Nephron progenitor cell (in vitro differentiated cells): ENCODE measurements at regions not wholly inside any gene's neighbourhood (a gene's known extent, or its start where the extent isn't known, plus 50 kb on each side); places are given as distances from the start of the nearest gene placed in this dataset.

Experiments used
- DNase-seq: peaks from one replicate; pipeline ENCODE4 v3.0.0; 2021
- H3K27ac Mint-ChIP-seq: 2 replicates; pipeline ENCODE4 v1.8.0; 2021; ENCODE audit warnings: mild to moderate bottlenecking, moderate library complexity, mixed read lengths
- H3K27me3 Mint-ChIP-seq: 2 replicates; pipeline ENCODE4 v1.8.0; 2021; ENCODE audit warnings: mild to moderate bottlenecking, low read depth, mixed read lengths; ENCODE audit not compliant: poor library complexity
- H3K36me3 Mint-ChIP-seq: 2 replicates; pipeline ENCODE4 v1.8.0; 2021; ENCODE audit warnings: low read depth, mixed read lengths
- H3K4me1 Mint-ChIP-seq: 2 replicates; pipeline ENCODE4 v1.8.0; 2021; ENCODE audit warnings: mixed read lengths
- H3K4me3 Mint-ChIP-seq: 2 replicates; pipeline ENCODE4 v1.8.0; 2021; ENCODE audit warnings: mild to moderate bottlenecking, moderate library complexity, mixed read lengths
- H3K9me3 Mint-ChIP-seq: 2 replicates; pipeline ENCODE4 v1.8.0; 2021; ENCODE audit warnings: mild to moderate bottlenecking, moderate library complexity, mixed read lengths
- CTCF ChIP-seq: fragments of 200-600 bp; sonication (generic); IDR thresholded peaks from 2 replicates; pipeline ENCODE4 v1.5.0; 2021; ENCODE audit warnings: antibody characterized with exemption

DNA sequence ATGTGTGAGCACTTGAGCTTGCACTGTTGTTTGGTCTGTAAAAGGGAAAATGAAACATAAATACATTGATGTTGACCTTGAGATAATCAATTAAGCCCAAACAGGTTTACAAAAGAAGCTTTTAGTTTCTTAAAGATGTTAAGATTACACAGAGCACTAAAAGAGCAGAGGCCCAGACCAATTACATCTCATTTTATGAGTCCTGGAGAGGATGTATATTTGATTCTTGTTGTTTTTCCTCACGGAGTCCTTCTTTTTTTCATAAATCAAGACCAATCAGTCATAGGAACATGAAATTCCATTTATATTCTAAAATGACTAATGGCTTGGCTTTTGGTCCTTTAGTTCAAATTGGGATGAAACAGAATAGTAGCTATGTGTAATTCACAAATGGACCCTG lies 249.7 kb upstream of the NPY start:
- H3K27me3 Mint-ChIP-seq = no peaks in the 10 kb centered on the region
- H3K4me3 Mint-ChIP-seq = no peak overlapping the region
- TF ChIP-seq CTCF = no peak

GRCh38 chr7:24035366-24036032 lies 248.5 kb upstream of the NPY start:
- H3K9me3 Mint-ChIP-seq = no peaks in the 10 kb centered on the region
- no peaks in the 10 kb centered on the region for H3K4me1 Mint-ChIP-seq
- H3K36me3 Mint-ChIP-seq = no peaks in the 10 kb centered on the region
- no peak for DNase-seq
- no peaks in the 10 kb centered on the region for H3K27me3 Mint-ChIP-seq
- TF ChIP-seq CTCF = no peak
- H3K4me3 Mint-ChIP-seq = no peak overlapping the region
- no peak overlapping the region for H3K27ac Mint-ChIP-seq

More for the DNA sequence above, 249.7 kb upstream of the NPY start:
- DNase-seq = no peak
- no peak overlapping the region for H3K27ac Mint-ChIP-seq
- no peaks in the 10 kb centered on the region for H3K9me3 Mint-ChIP-seq
- H3K4me1 Mint-ChIP-seq = no peaks in the 10 kb centered on the region
- H3K36me3 Mint-ChIP-seq = no peaks in the 10 kb centered on the region

DNA sequence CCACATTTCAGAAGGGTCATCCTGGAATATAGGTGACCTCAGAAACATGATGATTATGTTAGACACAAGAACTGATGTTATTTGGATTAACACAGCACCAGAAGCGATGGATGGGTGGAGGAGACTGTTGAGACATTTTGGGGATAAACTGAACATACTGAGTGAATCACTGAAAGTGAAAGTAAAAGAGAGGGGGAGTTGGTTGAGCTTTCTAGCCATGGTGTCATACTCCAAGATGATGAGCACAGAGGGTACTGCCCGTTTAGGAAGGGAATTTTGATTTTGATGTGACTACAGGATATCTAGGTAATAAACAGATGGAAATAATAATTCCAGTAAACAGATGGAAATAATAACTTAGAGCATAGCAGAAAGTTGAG lies 248.0 kb upstream of the NPY start:
- no peaks in the 10 kb centered on the region for H3K9me3 Mint-ChIP-seq
- no peaks in the 10 kb centered on the region for H3K36me3 Mint-ChIP-seq
- no peak overlapping the region for H3K4me3 Mint-ChIP-seq
- H3K27ac Mint-ChIP-seq = no peak overlapping the region
- no peaks in the 10 kb centered on the region for H3K4me1 Mint-ChIP-seq
- no peaks in the 10 kb centered on the region for H3K27me3 Mint-ChIP-seq
- DNase-seq = no peak
- TF ChIP-seq CTCF = no peak

DNA sequence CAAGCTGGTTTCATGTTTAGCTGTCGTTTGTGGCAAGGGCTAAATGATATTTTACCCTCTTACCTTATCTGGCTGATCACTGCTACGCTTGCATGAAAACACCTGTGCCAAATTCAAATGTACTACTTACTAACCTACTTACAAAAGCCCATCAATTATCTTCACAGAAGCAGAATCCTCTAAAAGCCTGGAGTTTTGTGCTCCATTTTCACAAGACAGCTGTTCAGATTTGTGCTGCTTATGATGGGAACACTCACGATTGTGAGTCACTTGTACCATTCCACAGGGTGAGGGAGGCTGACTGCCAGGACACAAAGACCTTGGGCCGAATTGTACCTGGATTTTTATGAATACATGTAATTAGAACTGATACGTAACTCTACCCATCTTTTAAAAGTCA lies 245.0 kb upstream of the NPY start:
- no peak for TF ChIP-seq CTCF
- no peak overlapping the region for H3K4me3 Mint-ChIP-seq
- H3K27me3 Mint-ChIP-seq = no peaks in the 10 kb centered on the region
- H3K9me3 Mint-ChIP-seq = peaks cover 6% of the 10 kb centered on the region
- DNase-seq = no peak
- H3K4me1 Mint-ChIP-seq = no peaks in the 10 kb centered on the region
- H3K36me3 Mint-ChIP-seq = peaks cover 3% of the 10 kb centered on the region
- no peak overlapping the region for H3K27ac Mint-ChIP-seq

DNA sequence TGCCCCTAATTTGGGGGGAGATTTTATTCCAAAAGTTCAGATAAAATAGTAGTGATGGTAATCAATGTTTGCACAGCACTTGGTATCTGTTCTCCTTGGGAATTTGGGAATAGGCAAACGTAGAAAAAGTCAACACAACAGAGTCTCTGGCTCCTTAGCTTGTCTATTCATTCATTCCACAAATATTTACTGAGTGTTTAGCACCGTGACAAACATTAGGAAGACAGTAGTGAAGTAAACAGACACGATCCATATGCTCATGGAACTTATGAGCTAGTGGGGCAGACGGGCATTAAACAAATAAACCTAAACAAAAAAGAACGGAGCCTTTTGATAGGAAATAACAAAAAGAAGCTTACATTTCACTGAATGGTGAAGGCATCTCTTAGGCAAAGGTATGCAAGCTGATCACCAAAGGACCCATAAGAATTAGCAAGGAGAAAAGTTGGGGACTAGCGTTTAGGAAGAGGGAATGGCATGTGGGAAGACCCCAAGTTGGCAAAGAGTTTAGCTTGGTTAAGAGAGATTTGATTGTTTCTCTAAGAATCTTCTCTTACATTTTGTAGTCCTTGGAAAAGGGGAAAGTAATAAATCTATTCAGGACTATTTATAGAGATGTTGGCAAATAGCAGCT lies 243.9 kb upstream of the NPY start:
- Mint-ChIP-seq H3K9me3 (peaks cover 17% of the 10 kb centered on the region), H3K36me3 (peaks cover 11% of the 10 kb centered on the region), H3K4me1 (no peaks in the 10 kb centered on the region), H3K4me3 (no peak overlapping the region), H3K27me3 (no peaks in the 10 kb centered on the region), H3K27ac (no peak overlapping the region)
- DNase-seq = no peak
- TF ChIP-seq CTCF = no peak

- TF ChIP-seq CTCF = no peak
- no peaks in the 10 kb centered on the region for H3K27me3 Mint-ChIP-seq
- H3K4me1 Mint-ChIP-seq = no peaks in the 10 kb centered on the region
Measured at GRCh38 chr7:24042028-24042427, 242.0 kb upstream of the NPY start.

More at GRCh38 chr7:24042028-24042427, 242.0 kb upstream of the NPY start:
- H3K36me3 Mint-ChIP-seq = peaks cover 11% of the 10 kb centered on the region
- no peak overlapping the region for H3K27ac Mint-ChIP-seq
- peaks cover 17% of the 10 kb centered on the region for H3K9me3 Mint-ChIP-seq
- DNase-seq = no peak
- H3K4me3 Mint-ChIP-seq = no peak overlapping the region
